K562 (cell line): ENCODE measurements at regions not wholly inside any gene's neighbourhood (a gene's known extent, or its start where the extent isn't known, plus 50 kb on each side); places are given as distances from the start of the nearest gene placed in this dataset.

Experiments used
- ATAC-seq: fragments of 200-7000 bp; cut with Tn5 transposase; 3 replicates; pipeline ENCODE4 v1.9.1; 2020; ENCODE audit warnings: moderate library complexity
- BruUV-seq: library from RNA; stranded (reverse); fragments of 400-500 nt; replicated peaks from 2 replicates; lab custom pipeline; 2021; lab: Mats Ljungman, UMichigan
- CTCF ChIA-PET: fragments of 300-600 bp; formaldehyde crosslinking; extraction: SDS; loops from one replicate; lab custom pipeline; 2021; ENCODE audit warnings: low intra/inter-chr PET ratio; lab: Yijun Ruan, JAX
- POLR2A ChIA-PET: fragments of 300-600, 350-650 bp; sonication (Branson Sonifier 250); formaldehyde crosslinking; extraction: SDS; loops from one replicate; lab custom pipeline; 2021; ENCODE audit warnings: antibody characterized with exemption, inconsistent platforms; lab: Yijun Ruan, JAX
- DNase-seq, 4 experiments: peaks; one replicate each; pipeline versions ENCODE4 v3.0.0 to v3.0.0-alpha.2; 2011 to 2018; ENCODE audit warnings: low spot score in 3 of 4, mixed read lengths in 3 of 4; ENCODE audit errors: extremely low read depth in 1 of 4
- FAIRE-seq: peaks from 2 replicates; lab custom pipeline; 2011; peaks lifted over from hg19 to GRCh38; lab: Jason Lieb, UNC
- H2AFZ ChIP-seq: 2 replicates; pipeline ENCODE4 v1.6.0; 2011; ENCODE audit warnings: low read depth, low read length, control low read depth, inconsistent platforms
- H3K27ac ChIP-seq: fragments of 200-600 bp; 3 replicates; pipeline ENCODE4 v1.8.0; 2011; ENCODE audit warnings: low read depth, mild to moderate bottlenecking, control low read depth, inconsistent platforms, low read length, moderate library complexity, mixed read lengths; ENCODE audit errors: extremely low read depth
- H3K27me3 ChIP-seq, 2 experiments: fragments of 300-600 bp in 1 of 2; 2 replicates in 1 of 2; 3 replicates in 1 of 2; pipeline versions ENCODE4 v1.6.0 to v1.8.0; 2011; ENCODE audit warnings: inconsistent platforms in 2 of 2, low read length in 2 of 2, mild to moderate bottlenecking in 1 of 2, mixed read lengths in 1 of 2, moderate library complexity in 1 of 2; ENCODE audit not compliant: control insufficient read depth in 2 of 2, insufficient read depth in 2 of 2
- H3K36me3 ChIP-seq: fragments of 300-600 bp; 3 replicates; pipeline ENCODE4 v1.8.0; 2011; ENCODE audit warnings: mild to moderate bottlenecking, low read length, inconsistent platforms; ENCODE audit not compliant: control insufficient read depth, insufficient read depth
- H3K4me1 ChIP-seq, 2 experiments: fragments of 200-600 bp in 1 of 2; replicated peaks in 1 of 2; 2 replicates in 1 of 2; 3 replicates in 1 of 2; pipeline versions ENCODE4 v1.5.1 to v1.8.0; 2011; ENCODE audit warnings: inconsistent platforms in 2 of 2, low read length in 2 of 2, mild to moderate bottlenecking in 1 of 2, mixed read lengths in 1 of 2, moderate library complexity in 1 of 2; ENCODE audit not compliant: control insufficient read depth in 2 of 2, insufficient read depth in 2 of 2
- H3K4me2 ChIP-seq: 2 replicates; pipeline ENCODE4 v1.6.1; 2011; ENCODE audit warnings: low read length, control low read depth, inconsistent platforms, mixed read lengths; ENCODE audit not compliant: insufficient read depth
- H3K4me3 ChIP-seq: fragments of 200-600 bp; sonication (generic), shearing (Covaris generic); 2 replicates; pipeline ENCODE4 v1.5.1; 2016; ENCODE audit warnings: control low read depth, inconsistent platforms
- H3K79me2 ChIP-seq: fragments of 200-600 bp; 3 replicates; pipeline ENCODE4 v1.8.0; 2011; ENCODE audit warnings: low read length, inconsistent platforms; ENCODE audit not compliant: control insufficient read depth, insufficient read depth
- H3K9ac ChIP-seq, 2 experiments: 2 replicates each; pipeline versions ENCODE4 v1.6.0 to v1.6.1; 2011; ENCODE audit warnings: low read depth in 2 of 2, low read length in 2 of 2, control low read depth in 1 of 2, inconsistent platforms in 1 of 2, mild to moderate bottlenecking in 1 of 2, mixed read lengths in 1 of 2; ENCODE audit not compliant: insufficient read depth in 1 of 2
- H3K9me1 ChIP-seq: one replicate; pipeline ENCODE4 v1.6.0; 2011; ENCODE audit warnings: inconsistent platforms, mild to moderate bottlenecking, low read length, moderate library complexity; ENCODE audit not compliant: control insufficient read depth, insufficient read depth
- H3K9me3 ChIP-seq: replicated peaks from 2 replicates; pipeline ENCODE4 v1.5.1; 2011; ENCODE audit warnings: low read depth, low read length, inconsistent platforms; ENCODE audit not compliant: control insufficient read depth, insufficient read depth
- H4K20me1 ChIP-seq: replicated peaks from 2 replicates; pipeline ENCODE4 v1.6.1; 2011; ENCODE audit warnings: low read length, inconsistent platforms, mixed read lengths; ENCODE audit not compliant: control insufficient read depth, insufficient read depth
- ARID3A ChIP-seq: IDR thresholded peaks from 2 replicates; pipeline ENCODE4 v1.6.1; 2012; ENCODE audit warnings: low read depth, low read length, improper control_type of control experiment, borderline replicate concordance
- BDP1 ChIP-seq: IDR thresholded peaks from 3 replicates; pipeline ENCODE4 v1.6.1; 2011; ENCODE audit not compliant: insufficient read length, insufficient read depth
- CXXC5 ChIP-seq: fragments of 250-450 bp; sonication (Bioruptor Pico); IDR thresholded peaks from 2 replicates; pipeline ENCODE4 v1.8.0; 2022; ENCODE audit warnings: inconsistent platforms, mild to moderate bottlenecking, moderate library complexity
- FOSL1 ChIP-seq: fragments of 200-800 bp; sonication (Bioruptor generic); conservative IDR thresholded peaks from 2 replicates; pipeline ENCODE4 v1.6.1; 2016; ENCODE audit warnings: missing genetic modification characterization, missing compliant biosample characterization
- FUS ChIP-seq: fragments of 200-400 bp; formaldehyde crosslinking; optimal IDR thresholded peaks from 2 replicates; pipeline ENCODE3; 2017; ENCODE audit warnings: low read depth, low read length
- GTF2A2 ChIP-seq: IDR thresholded peaks from 2 replicates; pipeline ENCODE4 v1.6.1; 2016; ENCODE audit warnings: mild to moderate bottlenecking, missing genetic modification characterization, missing compliant biosample characterization
- NR1H2 ChIP-seq: sonication (generic); formaldehyde crosslinking; IDR thresholded peaks from 2 replicates; pipeline ENCODE4 v1.4.0; 2020; ENCODE audit warnings: mild to moderate bottlenecking, missing genetic modification reagents
- PHTF2 ChIP-seq: fragments of 250-450 bp; sonication (Bioruptor Pico); IDR thresholded peaks from 2 replicates; pipeline ENCODE4 v1.5.0; 2021; ENCODE audit warnings: mild to moderate bottlenecking
- PURB ChIP-seq: sonication (generic); formaldehyde crosslinking; IDR thresholded peaks from 2 replicates; pipeline ENCODE4 v1.9.0; 2021; ENCODE audit warnings: low read depth, mild to moderate bottlenecking, missing genetic modification reagents
- RBM15 ChIP-seq: fragments of 200-400 bp; formaldehyde crosslinking; IDR thresholded peaks from 2 replicates; pipeline ENCODE4 v1.6.1; 2018; ENCODE audit warnings: mild to moderate bottlenecking, low read length, moderate library complexity; ENCODE audit not compliant: insufficient read depth
- SIX5 ChIP-seq, 2 experiments: IDR thresholded peaks; 2 replicates each; pipeline ENCODE4 v1.6.1; 2011; ENCODE audit warnings: low read length in 2 of 2, borderline replicate concordance in 1 of 2, low read depth in 1 of 2, mild to moderate bottlenecking in 1 of 2, moderate library complexity in 1 of 2; ENCODE audit not compliant: insufficient read depth in 1 of 2
- SMARCC2 ChIP-seq: fragments of 450-650 bp; IDR thresholded peaks from 2 replicates; pipeline ENCODE4 v1.6.1; 2017; ENCODE audit warnings: antibody characterized with exemption, moderate library complexity, mild to moderate bottlenecking, low read depth
- SP1 ChIP-seq: sonication (generic); formaldehyde crosslinking; IDR thresholded peaks from 2 replicates; pipeline ENCODE4 v1.8.1; 2022; ENCODE audit warnings: mild to moderate bottlenecking, missing genetic modification reagents
- SP2 ChIP-seq: IDR thresholded peaks from 2 replicates; pipeline ENCODE4 v1.6.1; 2011; ENCODE audit warnings: mild to moderate bottlenecking, low read depth, low read length, moderate library complexity; ENCODE audit not compliant: poor library complexity, severe bottlenecking; ENCODE audit errors: extremely low read depth
- SREBF2 ChIP-seq: sonication (generic); formaldehyde crosslinking; IDR thresholded peaks from 2 replicates; pipeline ENCODE4 v1.4.0; 2020; ENCODE audit warnings: mild to moderate bottlenecking, missing genetic modification reagents
- TGIF2 ChIP-seq: sonication (generic); formaldehyde crosslinking; IDR thresholded peaks from 2 replicates; pipeline ENCODE4 v1.8.1; 2022; ENCODE audit warnings: mild to moderate bottlenecking, missing genetic modification reagents, moderate library complexity
- ZFP36 ChIP-seq: fragments of 150-350 bp; IDR thresholded peaks from 2 replicates; pipeline ENCODE4 v1.6.1; 2018; ENCODE audit warnings: low read length, low read depth; ENCODE audit not compliant: partially characterized antibody
- ZNF143 ChIP-seq: sonication (generic); formaldehyde crosslinking; IDR thresholded peaks from 2 replicates; pipeline ENCODE4 v1.9.0; 2022; ENCODE audit warnings: mild to moderate bottlenecking, missing genetic modification reagents
- WGBS: fragments of 100-300 bp; shearing (Covaris generic); methylation state at CpG from one replicate; pipeline ENCODE4 v1.1.6; 2016; ENCODE audit warnings: low coverage, mixed read lengths; ENCODE audit not compliant: insufficient coverage; ENCODE audit errors: missing lambda C conversion rate; 5-methylcytosine and 5-hydroxymethylcytosine counted together
- in situ Hi-C: fragments of 300-500 bp; cut with MboI; formaldehyde crosslinking; loops from 4 replicates; pipeline ENCODE4 v1.15.0; 2018; ENCODE audit warnings: inconsistent platforms, mixed read lengths
- intact Hi-C: fragments of 100-400 bp; cut with micrococcal nuclease; formaldehyde crosslinking; loops from 2 replicates; pipeline ENCODE4 v1.14.2; 2022

DNA sequence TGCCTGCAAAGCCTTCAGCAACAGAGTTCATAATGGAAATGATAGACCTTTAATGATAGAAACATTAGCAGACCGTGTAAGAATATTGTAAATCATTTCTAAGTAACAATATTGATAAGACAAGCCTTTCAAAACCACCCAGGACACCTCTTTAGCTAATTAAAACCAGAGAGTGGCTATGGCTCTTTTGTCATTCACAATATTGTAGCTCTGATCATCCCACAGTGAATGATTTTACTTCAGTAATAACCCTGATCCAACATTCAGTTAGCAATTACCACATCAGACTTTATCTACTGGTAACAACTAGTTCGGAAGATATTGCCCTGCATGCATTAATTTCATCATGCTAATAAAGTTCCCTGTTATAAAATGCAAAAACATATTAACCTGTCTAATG, 432.6 kb downstream of the DTWD2 start:
- no peaks in the 10 kb centered on the region for H3K9me1 ChIP-seq
- no peak overlapping the region for H3K4me2 ChIP-seq
- H3K36me3 ChIP-seq, result no peaks in the 10 kb centered on the region
- ChIA-PET POLR2A (no interaction called here), CTCF (no interaction called here)
- ATAC-seq (no peak), DNase-seq (no peak), FAIRE-seq (no peak)
- intact Hi-C loops (no loop called here), in situ Hi-C loops (no loop called here)
- BruUV-seq, result no TSS peak
- H3K9ac ChIP-seq, result no peak overlapping the region
- no peaks in the 10 kb centered on the region for H3K27me3 ChIP-seq
- no peak overlapping the region for H2AFZ ChIP-seq
- H3K79me2 ChIP-seq, result no peaks in the 10 kb centered on the region
- TF ChIP-seq ZNF143 (CRISPR knock-in tag), result no peak
- no peak for TF ChIP-seq PURB
- TF ChIP-seq TGIF2 (CRISPR knock-in tag), result no peak
- no peak for TF ChIP-seq CXXC5
- no peak for TF ChIP-seq ZFP36
- TF ChIP-seq NR1H2 (CRISPR knock-in tag), result no peak
- no peak for TF ChIP-seq ARID3A
- no peak for TF ChIP-seq FUS
- no peak for TF ChIP-seq SIX5 (IDR thresholded peaks at IDR 0.05; ENCODE audit: borderline replicate concordance in 1 of 2, insufficient read depth in 1 of 2, low read depth in 1 of 2, low read length in 2 of 2)
- TF ChIP-seq SP2, result no peak
- TF ChIP-seq PHTF2 (CRISPR knock-in tag), result no peak
- no peak for TF ChIP-seq SMARCC2
- TF ChIP-seq FOSL1, result no peak
- no peak for TF ChIP-seq RBM15
- no peak for TF ChIP-seq SP1
- TF ChIP-seq GTF2A2 (tag), result no peak
- no peak for TF ChIP-seq BDP1
- no peak for TF ChIP-seq SREBF2 (CRISPR knock-in tag)
- no peaks in the 10 kb centered on the region for H4K20me1 ChIP-seq
- WGBS, result 3% methylated on average over 2 of the region's 2 CpGs
- no peak overlapping the region for H3K27ac ChIP-seq
- no peaks in the 10 kb centered on the region for H3K4me1 ChIP-seq
- H3K9me3 ChIP-seq, result no peaks in the 10 kb centered on the region
- no peak overlapping the region for H3K4me3 ChIP-seq
